ENCODE measurements at regions not wholly inside any gene's neighbourhood (a gene's known extent, or its start where the extent isn't known, plus 50 kb on each side); places are given as distances from the start of the nearest gene placed in this dataset.

GRCh38 chr1:25148673-25149300, 83.5 kb downstream of the SYF2 start:
- TF ChIP-seq CTCF (IDR thresholded peaks at IDR 0.05) (no peak), POLR2A (IDR thresholded peaks at IDR 0.05) (no peak)
